ENCODE measurements at regions not wholly inside any gene's neighbourhood (a gene's known extent, or its start where the extent isn't known, plus 50 kb on each side); places are given as distances from the start of the nearest gene placed in this dataset.

DNA sequence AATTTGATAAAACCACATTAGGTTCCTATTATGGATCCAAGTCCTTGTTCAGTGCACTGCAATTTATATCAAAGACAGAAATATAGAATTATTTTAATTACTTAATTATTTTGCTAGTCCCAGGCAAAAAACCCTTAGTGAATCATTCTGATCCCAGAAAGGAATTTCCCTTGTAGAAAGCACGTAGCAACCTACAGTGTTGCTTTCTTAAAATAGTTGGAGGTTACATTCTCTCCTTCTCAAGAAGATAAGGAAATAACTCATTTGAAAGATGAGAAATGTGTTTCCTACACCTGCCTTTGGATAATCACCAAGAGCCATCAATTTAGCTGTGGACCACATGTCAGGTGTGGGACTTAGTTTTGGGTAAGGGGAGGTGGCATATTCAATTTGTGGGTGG, 434.9 kb downstream of the SHISA9 start:
- no peak for TF ChIP-seq CTCF (conservative IDR thresholded peaks at IDR 0.05)
- no peak for TF ChIP-seq ZFX (IDR thresholded peaks at IDR 0.05)
